Mesenchymal stem cell (in vitro differentiated cells and primary cell): ENCODE measurements at regions not wholly inside any gene's neighbourhood (a gene's known extent, or its start where the extent isn't known, plus 50 kb on each side); places are given as distances from the start of the nearest gene placed in this dataset.

ENCODE experiments used
- DNase-seq: peaks from one replicate; pipeline ENCODE4 v3.0.0-alpha.2; 2013
- H2AFZ ChIP-seq: one replicate; pipeline ENCODE4 v1.6.1; 2013; ENCODE audit warnings: low read depth, mild to moderate bottlenecking, control low read depth, inconsistent platforms, low read length, moderate library complexity
- H2AK5ac ChIP-seq: 2 replicates; pipeline ENCODE4 v1.6.1; 2013; ENCODE audit warnings: low read length, moderate library complexity, mild to moderate bottlenecking, inconsistent platforms; ENCODE audit not compliant: severe bottlenecking
- H2BK120ac ChIP-seq: one replicate; pipeline ENCODE4 v1.6.1; 2013; ENCODE audit warnings: low read depth, mild to moderate bottlenecking, inconsistent platforms, low read length, moderate library complexity
- H2BK12ac ChIP-seq, 2 experiments: one replicate each; pipeline ENCODE4 v1.6.1; 2013; ENCODE audit warnings: inconsistent platforms in 2 of 2, low read length in 2 of 2, mild to moderate bottlenecking in 2 of 2, moderate library complexity in 2 of 2, control low read depth in 1 of 2
- H2BK15ac ChIP-seq: one replicate; pipeline ENCODE4 v1.6.1; 2013; ENCODE audit warnings: mild to moderate bottlenecking, low read depth, inconsistent platforms; ENCODE audit not compliant: poor library complexity, severe bottlenecking
- H2BK5ac ChIP-seq: 2 replicates; pipeline ENCODE4 v1.6.1; 2013; ENCODE audit warnings: low read depth, mild to moderate bottlenecking, low read length, control low read depth, inconsistent platforms; ENCODE audit not compliant: poor library complexity, severe bottlenecking
- H3K14ac ChIP-seq, 2 experiments: one replicate each; pipeline ENCODE4 v1.6.1; 2013; ENCODE audit warnings: inconsistent platforms in 2 of 2, low read length in 2 of 2, control low read depth in 1 of 2, mild to moderate bottlenecking in 1 of 2, moderate library complexity in 1 of 2
- H3K18ac ChIP-seq, 2 experiments: one replicate each; pipeline ENCODE4 v1.6.1; 2013; ENCODE audit warnings: inconsistent platforms in 2 of 2, low read length in 2 of 2, control low read depth in 1 of 2, low read depth in 1 of 2, mild to moderate bottlenecking in 1 of 2
- H3K23ac ChIP-seq, 2 experiments: one replicate each; pipeline ENCODE4 v1.6.1; 2013; ENCODE audit warnings: inconsistent platforms in 2 of 2, low read length in 2 of 2, mild to moderate bottlenecking in 2 of 2, moderate library complexity in 2 of 2, control low read depth in 1 of 2
- H3K27ac ChIP-seq: 2 replicates; pipeline ENCODE4 v1.5.1; 2013; ENCODE audit warnings: mild to moderate bottlenecking, moderate library complexity, low read length, control low read depth, inconsistent platforms; ENCODE audit not compliant: poor library complexity, severe bottlenecking
- H3K27me3 ChIP-seq, 2 experiments: 2 replicates each; pipeline versions ENCODE4 v1.6.1 to v1.7.0; 2013; ENCODE audit warnings: low read length in 2 of 2, mild to moderate bottlenecking in 2 of 2, moderate library complexity in 2 of 2, control low read depth in 1 of 2, inconsistent platforms in 1 of 2; ENCODE audit not compliant: control insufficient read depth in 1 of 2, insufficient read depth in 1 of 2
- H3K36me3 ChIP-seq, 2 experiments: 2 replicates each; pipeline versions ENCODE4 v1.6.1 to v1.7.0; 2013; ENCODE audit warnings: low read length in 2 of 2, control low read depth in 1 of 2, inconsistent platforms in 1 of 2, low read depth in 1 of 2, mild to moderate bottlenecking in 1 of 2; ENCODE audit not compliant: insufficient read depth in 2 of 2, control insufficient read depth in 1 of 2
- H3K4ac ChIP-seq, 2 experiments: one replicate each; pipeline ENCODE4 v1.6.1; 2013; ENCODE audit warnings: inconsistent platforms in 2 of 2, low read length in 2 of 2, mild to moderate bottlenecking in 2 of 2, moderate library complexity in 2 of 2, control low read depth in 1 of 2, low read depth in 1 of 2
- H3K4me1 ChIP-seq: 2 replicates; pipeline ENCODE4 v1.6.1; 2013; ENCODE audit warnings: low read depth, low read length, control low read depth; ENCODE audit not compliant: control insufficient read depth, insufficient read depth
- H3K4me2 ChIP-seq: 2 replicates; pipeline ENCODE4 v1.6.1; 2013; ENCODE audit warnings: low read length, mild to moderate bottlenecking, inconsistent platforms; ENCODE audit not compliant: poor library complexity, severe bottlenecking
- H3K4me3 ChIP-seq, 2 experiments: 2 replicates each; pipeline versions ENCODE4 v1.5.1 to v1.7.0; 2013; ENCODE audit warnings: low read length in 2 of 2, mild to moderate bottlenecking in 2 of 2, control low read depth in 1 of 2, low read depth in 1 of 2; ENCODE audit not compliant: insufficient read depth in 1 of 2
- H3K79me1 ChIP-seq: replicated peaks from 2 replicates; pipeline ENCODE4 v1.6.1; 2013; ENCODE audit warnings: mild to moderate bottlenecking, control low read depth, low read length, inconsistent platforms; ENCODE audit not compliant: poor library complexity, severe bottlenecking
- H3K9ac ChIP-seq: 2 replicates; pipeline ENCODE4 v1.7.0; 2013; ENCODE audit warnings: mild to moderate bottlenecking, low read length, moderate library complexity
- H3K9me3 ChIP-seq: 2 replicates; pipeline ENCODE4 v1.7.0; 2013; ENCODE audit warnings: mild to moderate bottlenecking, low read length; ENCODE audit not compliant: control insufficient read depth
- H4K8ac ChIP-seq: one replicate; pipeline ENCODE4 v1.6.1; 2013; ENCODE audit warnings: inconsistent platforms, mild to moderate bottlenecking, low read length, moderate library complexity
- H4K91ac ChIP-seq: one replicate; pipeline ENCODE4 v1.6.1; 2013; ENCODE audit warnings: mild to moderate bottlenecking, low read length, inconsistent platforms
- WGBS: methylation state at CpG from one replicate; pipeline ENCODE4 v1.1.7; 2013; ENCODE audit warnings: mixed read lengths; 5-methylcytosine and 5-hydroxymethylcytosine counted together

DNA sequence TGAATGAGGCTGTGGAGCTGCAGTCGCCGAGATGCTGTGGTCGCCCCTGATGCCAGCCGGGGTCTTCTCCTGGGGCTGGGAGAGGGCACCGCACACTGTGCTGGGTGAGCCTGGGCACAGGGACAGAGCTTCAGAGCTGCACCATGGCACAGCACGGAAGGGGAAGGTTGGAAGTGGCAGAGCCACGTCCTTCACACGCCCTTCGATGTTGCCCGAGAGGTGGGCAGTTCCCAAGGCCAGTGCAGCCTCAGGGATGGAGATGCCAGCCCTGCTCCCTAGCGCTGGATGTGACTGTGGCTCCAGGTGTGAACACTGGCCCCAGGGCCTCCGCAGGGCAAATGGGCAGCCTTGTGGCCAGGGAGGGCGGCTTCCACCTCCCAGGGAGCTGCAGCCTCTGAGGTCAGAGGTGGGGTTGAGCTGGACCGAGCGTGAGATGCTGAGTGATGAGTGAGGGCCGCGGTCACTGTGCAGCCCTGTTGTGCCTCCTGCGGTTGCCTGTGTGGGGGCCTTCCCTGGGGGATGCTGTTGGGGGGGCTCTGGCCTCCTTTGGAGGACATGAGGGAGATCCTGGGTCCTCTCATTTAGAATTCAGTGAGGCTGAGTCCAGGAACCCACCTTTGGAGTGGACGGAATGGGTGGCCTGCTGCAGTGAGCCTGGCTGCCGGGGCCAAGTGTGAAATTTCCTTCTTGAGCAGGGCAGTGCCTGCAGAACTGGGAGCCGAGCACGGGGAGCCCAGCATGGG, 1090.0 kb downstream of the BRD1 start:
- Histone ChIP-seq H3K27me3 (no peaks in the 10 kb centered on the region), H3K4ac (no peak overlapping the region), H3K23ac (no peak overlapping the region), H2BK5ac (no peak overlapping the region), H3K36me3 (no peaks in the 10 kb centered on the region), H3K4me3 (peak overlapping the region in 1 of 2 experiments; percentile 7), H2BK120ac (no peak overlapping the region), H3K9me3 (no peaks in the 10 kb centered on the region), H4K91ac (no peak overlapping the region), H3K14ac (no peak overlapping the region), H2BK15ac (no peak overlapping the region), H2AFZ (no peak overlapping the region), H2AK5ac (no peak overlapping the region), H3K27ac (no peak overlapping the region), H3K18ac (no peak overlapping the region), H4K8ac (no peak overlapping the region), H3K79me1 (no peaks in the 10 kb centered on the region), H2BK12ac (no peak overlapping the region), H3K4me1 (no peaks in the 10 kb centered on the region), H3K4me2 (no peak overlapping the region), H3K9ac (no peak overlapping the region)
- DNase-seq, result no peak
- 77% methylated on average over 22 of the region's 22 CpGs for WGBS

DNA sequence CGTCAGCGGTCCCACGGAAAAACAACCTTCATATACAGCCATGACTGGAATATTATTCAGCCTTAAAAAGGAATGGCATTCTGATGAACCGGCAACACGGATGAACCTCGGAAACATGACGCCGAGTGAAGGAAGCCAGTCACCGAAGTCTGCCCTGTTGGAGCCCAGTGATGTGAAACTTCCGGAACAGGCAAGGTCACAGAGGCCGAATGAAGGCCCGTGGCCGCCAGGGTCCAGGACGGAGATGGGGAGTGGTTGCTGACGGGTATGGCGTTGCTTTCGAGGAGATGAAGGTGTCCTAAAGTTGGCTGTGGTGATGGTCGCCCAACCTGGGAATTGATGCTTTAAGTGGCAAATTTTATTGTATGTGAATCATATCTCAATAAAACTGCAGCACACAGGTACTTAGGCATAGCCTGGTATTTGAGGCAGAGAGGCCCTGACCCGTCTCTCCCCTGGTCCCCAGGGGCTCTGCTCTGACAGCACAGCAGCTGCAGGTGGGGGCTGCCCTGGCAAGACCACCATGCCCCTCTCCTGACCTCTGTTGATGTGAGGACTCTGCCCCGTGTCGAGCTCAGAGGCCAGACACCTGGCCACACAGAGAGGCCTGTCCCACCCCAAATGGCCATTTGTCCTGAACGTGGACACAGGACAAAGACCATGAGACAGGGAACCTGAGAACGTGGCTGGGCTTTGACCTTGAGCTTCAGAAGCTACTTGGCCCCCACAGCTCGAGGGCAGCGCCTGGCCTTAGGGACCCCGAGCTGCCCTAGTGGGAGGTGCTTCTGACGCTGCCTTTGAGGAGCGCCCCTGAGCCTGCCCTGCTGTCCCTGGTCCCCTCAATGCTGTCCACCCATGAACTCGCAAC, 1090.8 kb downstream of the BRD1 start:
- H3K14ac ChIP-seq, result no peak overlapping the region
- no peak overlapping the region for H2BK15ac ChIP-seq
- no peak overlapping the region for H2AFZ ChIP-seq
- no peak overlapping the region for H2BK12ac ChIP-seq
- DNase-seq, result no peak
- no peaks in the 10 kb centered on the region for H3K79me1 ChIP-seq
- H3K9me3 ChIP-seq, result no peaks in the 10 kb centered on the region
- H4K91ac ChIP-seq, result no peak overlapping the region
- no peak overlapping the region for H3K4me2 ChIP-seq
- no peak overlapping the region for H3K4me3 ChIP-seq
- no peak overlapping the region for H2BK5ac ChIP-seq
- H3K9ac ChIP-seq, result no peak overlapping the region
- 85% methylated on average over 29 of the region's 29 CpGs for WGBS
- H2BK120ac ChIP-seq, result no peak overlapping the region
- H3K23ac ChIP-seq, result no peak overlapping the region
- no peak overlapping the region for H3K4ac ChIP-seq
- no peak overlapping the region for H2AK5ac ChIP-seq
- no peaks in the 10 kb centered on the region for H3K27me3 ChIP-seq
- no peak overlapping the region for H3K27ac ChIP-seq
- H3K36me3 ChIP-seq, result no peaks in the 10 kb centered on the region
- H4K8ac ChIP-seq, result no peak overlapping the region
- no peak overlapping the region for H3K18ac ChIP-seq
- no peaks in the 10 kb centered on the region for H3K4me1 ChIP-seq

GRCh38 chr22:48734961-48735360, 1092.7 kb downstream of the BRD1 start:
- Histone ChIP-seq H3K36me3 (no peaks in the 10 kb centered on the region), H3K4me2 (no peak overlapping the region), H3K18ac (no peak overlapping the region), H3K27ac (no peak overlapping the region), H2BK120ac (no peak overlapping the region), H2BK15ac (no peak overlapping the region), H3K9ac (no peak overlapping the region), H3K9me3 (no peaks in the 10 kb centered on the region), H3K27me3 (no peaks in the 10 kb centered on the region), H3K4me1 (no peaks in the 10 kb centered on the region), H3K23ac (no peak overlapping the region), H2AK5ac (no peak overlapping the region), H2AFZ (no peak overlapping the region), H4K8ac (no peak overlapping the region), H2BK12ac (no peak overlapping the region), H3K4ac (no peak overlapping the region), H3K79me1 (no peaks in the 10 kb centered on the region), H3K14ac (no peak overlapping the region), H3K4me3 (no peak overlapping the region), H2BK5ac (no peak overlapping the region), H4K91ac (no peak overlapping the region)
- no peak for DNase-seq
- WGBS, result 81% methylated on average over 16 of the region's 16 CpGs

DNA sequence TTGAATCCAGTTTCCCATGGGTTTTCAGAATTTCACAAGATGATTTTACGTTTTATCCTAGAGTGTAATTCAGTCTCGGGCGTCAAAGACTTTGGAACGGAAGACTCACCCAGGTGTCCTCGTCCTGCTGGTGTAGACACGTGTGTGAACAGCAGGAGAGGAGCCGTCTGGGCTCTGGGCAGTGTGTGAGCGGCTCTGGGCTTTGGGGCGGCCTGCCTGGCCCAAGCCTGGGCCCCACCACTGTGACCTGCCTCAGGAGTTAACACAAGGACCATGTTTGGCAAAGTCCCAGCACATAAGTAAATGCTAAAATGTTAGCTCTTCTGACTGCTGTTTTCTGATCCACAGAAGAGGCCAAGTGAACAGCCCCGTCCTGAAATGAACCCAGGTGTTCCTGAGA, 1093.3 kb downstream of the BRD1 start:
- H2BK12ac ChIP-seq, result no peak overlapping the region
- no peaks in the 10 kb centered on the region for H3K79me1 ChIP-seq
- H3K27ac ChIP-seq, result no peak overlapping the region
- H2BK120ac ChIP-seq, result no peak overlapping the region
- H3K4me3 ChIP-seq, result no peak overlapping the region
- no peak overlapping the region for H2AFZ ChIP-seq
- no peak overlapping the region for H3K4me2 ChIP-seq
- no peak overlapping the region for H3K4ac ChIP-seq
- WGBS, result 79% methylated on average over 10 of the region's 10 CpGs
- no peaks in the 10 kb centered on the region for H3K27me3 ChIP-seq
- DNase-seq, result no peak
- H3K18ac ChIP-seq, result no peak overlapping the region
- H3K23ac ChIP-seq, result no peak overlapping the region
- H2BK5ac ChIP-seq, result no peak overlapping the region
- no peak overlapping the region for H4K91ac ChIP-seq
- H3K14ac ChIP-seq, result no peak overlapping the region
- H3K36me3 ChIP-seq, result no peaks in the 10 kb centered on the region
- no peak overlapping the region for H3K9ac ChIP-seq
- no peak overlapping the region for H2AK5ac ChIP-seq
- no peaks in the 10 kb centered on the region for H3K4me1 ChIP-seq
- no peak overlapping the region for H4K8ac ChIP-seq
- no peaks in the 10 kb centered on the region for H3K9me3 ChIP-seq
- H2BK15ac ChIP-seq, result no peak overlapping the region
